ENCODE measurements at regions not wholly inside any gene's neighbourhood (a gene's known extent, or its start where the extent isn't known, plus 50 kb on each side); places are given as distances from the start of the nearest gene placed in this dataset.
"Not testable (repeated sequence)": the region's sequence is repeated elsewhere in the genome, so short reads cannot be mapped to it uniquely, and the experiment has no call there.

- not testable (repeated sequence) for H3K4me1 Mint-ChIP-seq; ATAC-seq (ENCODE audit: low read depth in 2 of 2); H3K36me3 Mint-ChIP-seq; DNase-seq; H3K4me3 Mint-ChIP-seq; H3K27ac Mint-ChIP-seq; H3K9me3 Mint-ChIP-seq
- H3K27me3 Mint-ChIP-seq, result peaks cover 21 to 43% (median 23%) of the 10 kb centered on the region in 3 donors
Observed at GRCh38 chr11:3445535-3445934, 66.6 kb upstream of the ZNF195 start.

- H3K36me3 Mint-ChIP-seq; H3K27ac Mint-ChIP-seq; H3K9me3 Mint-ChIP-seq; DNase-seq; H3K4me3 Mint-ChIP-seq; H3K4me1 Mint-ChIP-seq; ATAC-seq (ENCODE audit: low read depth in 2 of 2): not testable (repeated sequence)
- peaks cover 21 to 54% (median 35%) of the 10 kb centered on the region in 3 donors for H3K27me3 Mint-ChIP-seq
Observed at GRCh38 chr11:3444420-3444744, 65.4 kb upstream of the ZNF195 start.

GRCh38 chr11:3443700-3444419, 64.9 kb upstream of the ZNF195 start:
- ATAC-seq (ENCODE audit: low read depth in 2 of 2); H3K27ac Mint-ChIP-seq; H3K36me3 Mint-ChIP-seq; DNase-seq; H3K4me3 Mint-ChIP-seq; H3K4me1 Mint-ChIP-seq; H3K9me3 Mint-ChIP-seq: not testable (repeated sequence)
- peaks cover 21 to 59% (median 38%) of the 10 kb centered on the region in 3 donors for H3K27me3 Mint-ChIP-seq

- not testable (repeated sequence) for H3K9me3 Mint-ChIP-seq; H3K4me1 Mint-ChIP-seq; H3K36me3 Mint-ChIP-seq; H3K4me3 Mint-ChIP-seq; DNase-seq; H3K27ac Mint-ChIP-seq; ATAC-seq (ENCODE audit: low read depth in 2 of 2)
- H3K27me3 Mint-ChIP-seq, result peaks cover 6 to 35% (median 24%) of the 10 kb centered on the region in 3 donors
Observed at GRCh38 chr11:3437441-3437840, 58.5 kb upstream of the ZNF195 start.

- Mint-ChIP-seq H3K27me3 (peaks cover 9 to 29% (median 18%) of the 10 kb centered on the region in 3 donors), H3K4me1 (peaks cover 0 to 4% (median 0%) of the 10 kb centered on the region in 3 donors)
Observed at GRCh38 chr11:3434976-3435375, 56.0 kb upstream of the ZNF195 start.

GRCh38 chr11:3429191-3429590, 50.2 kb upstream of the ZNF195 start:
- H3K27ac Mint-ChIP-seq; ATAC-seq (ENCODE audit: low read depth in 2 of 2); H3K9me3 Mint-ChIP-seq; H3K36me3 Mint-ChIP-seq; H3K4me3 Mint-ChIP-seq; H3K4me1 Mint-ChIP-seq; DNase-seq: not testable (repeated sequence)
- H3K27me3 Mint-ChIP-seq, result peaks cover 6 to 49% (median 23%) of the 10 kb centered on the region in 3 donors

More at GRCh38 chr11:3434976-3435375, 56.0 kb upstream of the ZNF195 start:
- no peak for DNase-seq
- H3K4me3 Mint-ChIP-seq, result no peak overlapping the region
- H3K27ac Mint-ChIP-seq, result no peak overlapping the region
- no peaks in the 10 kb centered on the region for H3K9me3 Mint-ChIP-seq
- no peaks in the 10 kb centered on the region for H3K36me3 Mint-ChIP-seq
- ATAC-seq (ENCODE audit: low read depth in 2 of 2), result no peak

Data from naive B cell (primary cell).